ENCODE measurements at regions not wholly inside any gene's neighbourhood (a gene's known extent, or its start where the extent isn't known, plus 50 kb on each side); places are given as distances from the start of the nearest gene placed in this dataset.
"Not testable (repeated sequence)": the region's sequence is repeated elsewhere in the genome, so short reads cannot be mapped to it uniquely, and the experiment has no call there.

DNA sequence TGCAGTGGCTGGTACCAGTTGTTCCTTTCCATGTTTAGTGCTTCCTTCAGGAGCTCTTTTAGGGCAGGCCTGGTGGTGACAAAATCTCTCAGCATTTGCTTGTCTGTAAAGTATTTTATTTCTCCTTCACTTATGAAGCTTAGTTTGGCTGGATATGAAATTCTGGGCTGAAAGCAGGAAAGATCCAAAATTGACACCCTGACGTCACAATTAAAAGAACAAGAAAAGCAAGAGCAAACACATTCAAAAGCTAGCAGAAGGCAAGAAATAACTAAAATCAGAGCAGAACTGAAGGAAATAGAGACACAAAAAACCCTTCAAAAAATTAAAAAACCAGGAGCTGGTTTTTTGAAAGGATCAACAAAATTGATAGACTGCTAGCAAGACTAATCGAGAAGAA is 382.4 kb upstream of the PTCHD4 start:
- CTCF ChIA-PET: interaction anchor here (0.6 kb wide), 1 partner anchor 1391 kb away, joined by 3 read pairs; no protein-coding TSS in a partner anchor
- H3K27me3 Mint-ChIP-seq; intact Hi-C loops (cut with micrococcal nuclease); ATAC-seq; H3K27ac Mint-ChIP-seq; H3K27ac ChIP-seq (ENCODE audit: low read depth, low read length); H3K36me3 ChIP-seq (ENCODE audit: control insufficient read depth in 2 of 3, insufficient read depth in 3 of 3, low read length in 3 of 3); H3K4me3 ChIP-seq (ENCODE audit: low read length); DNase-seq; POLR2A ChIA-PET; H3K27me3 ChIP-seq (ENCODE audit: control insufficient read depth in 2 of 2, insufficient read depth in 2 of 2, low read length in 2 of 2); H3K36me3 Mint-ChIP-seq; H3K4me3 Mint-ChIP-seq; H3K4me1 Mint-ChIP-seq; H3K9me3 ChIP-seq (ENCODE audit: control insufficient read depth in 2 of 3, low read length in 3 of 3); H3K4me1 ChIP-seq (ENCODE audit: control insufficient read depth in 2 of 2, insufficient read depth in 2 of 2, low read length in 2 of 2): not testable (repeated sequence)
- peaks cover 0 to 10% (median 5%) of the 10 kb centered on the region in 11 donors for H3K9me3 Mint-ChIP-seq

GRCh38 chr6:48490658-48491057 is 379.7 kb upstream of the PTCHD4 start:
- H3K4me3 Mint-ChIP-seq: no peak overlapping the region
- H3K4me3 ChIP-seq (ENCODE audit: low read length): no peak overlapping the region
- POLR2A ChIA-PET: no interaction called here

GRCh38 chr6:48486876-48487275 is 375.9 kb upstream of the PTCHD4 start:
- Mint-ChIP-seq H3K27me3 (no peaks in the 10 kb centered on the region), H3K36me3 (no peaks in the 10 kb centered on the region), H3K4me1 (no peaks in the 10 kb centered on the region), H3K27ac (no peak overlapping the region), H3K4me3 (no peak overlapping the region), H3K9me3 (peaks cover 0 to 18% (median 1%) of the 10 kb centered on the region in 11 donors)
- no peak overlapping the region for H3K4me3 ChIP-seq (ENCODE audit: low read length)
- H3K27ac ChIP-seq (ENCODE audit: low read depth, low read length): no peak overlapping the region
- no peaks in the 10 kb centered on the region for H3K9me3 ChIP-seq (ENCODE audit: control insufficient read depth in 2 of 3, low read length in 3 of 3)
- H3K27me3 ChIP-seq (ENCODE audit: control insufficient read depth in 2 of 2, insufficient read depth in 2 of 2, low read length in 2 of 2): no peaks in the 10 kb centered on the region
- no peaks in the 10 kb centered on the region for H3K36me3 ChIP-seq (ENCODE audit: control insufficient read depth in 2 of 3, insufficient read depth in 3 of 3, low read length in 3 of 3)
- ChIA-PET CTCF (no interaction called here), POLR2A (no interaction called here)
- DNase-seq (no peak), ATAC-seq (no peak)
- intact Hi-C loops (cut with micrococcal nuclease): no loop called here
- no peaks in the 10 kb centered on the region for H3K4me1 ChIP-seq (ENCODE audit: control insufficient read depth in 2 of 2, insufficient read depth in 2 of 2, low read length in 2 of 2)

More at GRCh38 chr6:48490658-48491057, 379.7 kb upstream of the PTCHD4 start:
- Histone ChIP-seq H3K27ac (ENCODE audit: low read depth, low read length) (no peak overlapping the region), H3K4me1 (ENCODE audit: control insufficient read depth in 2 of 2, insufficient read depth in 2 of 2, low read length in 2 of 2) (no peaks in the 10 kb centered on the region), H3K27me3 (ENCODE audit: control insufficient read depth in 2 of 2, insufficient read depth in 2 of 2, low read length in 2 of 2) (no peaks in the 10 kb centered on the region), H3K9me3 (ENCODE audit: control insufficient read depth in 2 of 3, low read length in 3 of 3) (no peaks in the 10 kb centered on the region), H3K36me3 (ENCODE audit: control insufficient read depth in 2 of 3, insufficient read depth in 3 of 3, low read length in 3 of 3) (no peaks in the 10 kb centered on the region)
- no peak overlapping the region for H3K27ac Mint-ChIP-seq
- ATAC-seq: no peak
- DNase-seq: no peak
- CTCF ChIA-PET: no interaction called here
- no peaks in the 10 kb centered on the region for H3K4me1 Mint-ChIP-seq
- no peaks in the 10 kb centered on the region for H3K27me3 Mint-ChIP-seq
- peaks cover 0 to 10% (median 4%) of the 10 kb centered on the region in 11 donors for H3K9me3 Mint-ChIP-seq
- intact Hi-C loops (cut with micrococcal nuclease): no loop called here
- H3K36me3 Mint-ChIP-seq: no peaks in the 10 kb centered on the region

GRCh38 chr6:48486373-48486772 is 375.4 kb upstream of the PTCHD4 start:
- DNase-seq (no peak), ATAC-seq (no peak)
- peaks cover 0 to 20% (median 1%) of the 10 kb centered on the region in 11 donors for H3K9me3 Mint-ChIP-seq
- intact Hi-C loops (cut with micrococcal nuclease): no loop called here
- no peaks in the 10 kb centered on the region for H3K36me3 ChIP-seq (ENCODE audit: control insufficient read depth in 2 of 3, insufficient read depth in 3 of 3, low read length in 3 of 3)
- no peaks in the 10 kb centered on the region for H3K4me1 Mint-ChIP-seq
- no peaks in the 10 kb centered on the region for H3K27me3 ChIP-seq (ENCODE audit: control insufficient read depth in 2 of 2, insufficient read depth in 2 of 2, low read length in 2 of 2)
- ChIA-PET POLR2A (no interaction called here), CTCF (no interaction called here)
- no peaks in the 10 kb centered on the region for H3K27me3 Mint-ChIP-seq
- no peak overlapping the region for H3K4me3 Mint-ChIP-seq
- H3K9me3 ChIP-seq (ENCODE audit: control insufficient read depth in 2 of 3, low read length in 3 of 3): no peaks in the 10 kb centered on the region
- no peak overlapping the region for H3K4me3 ChIP-seq (ENCODE audit: low read length)
- H3K4me1 ChIP-seq (ENCODE audit: control insufficient read depth in 2 of 2, insufficient read depth in 2 of 2, low read length in 2 of 2): no peaks in the 10 kb centered on the region
- no peak overlapping the region for H3K27ac ChIP-seq (ENCODE audit: low read depth, low read length)
- no peaks in the 10 kb centered on the region for H3K36me3 Mint-ChIP-seq
- no peak overlapping the region for H3K27ac Mint-ChIP-seq

- H3K9me3 ChIP-seq (ENCODE audit: control insufficient read depth in 2 of 3, low read length in 3 of 3): no peaks in the 10 kb centered on the region
- Mint-ChIP-seq H3K27me3 (no peaks in the 10 kb centered on the region), H3K36me3 (no peaks in the 10 kb centered on the region), H3K4me1 (no peaks in the 10 kb centered on the region), H3K4me3 (no peak overlapping the region), H3K27ac (no peak overlapping the region), H3K9me3 (peaks cover 0 to 36% (median 4%) of the 10 kb centered on the region in 11 donors)
- H3K27ac ChIP-seq (ENCODE audit: low read depth, low read length): no peak overlapping the region
- no peak overlapping the region for H3K4me3 ChIP-seq (ENCODE audit: low read length)
- ATAC-seq (no peak), DNase-seq (no peak)
- intact Hi-C loops (cut with micrococcal nuclease): no loop called here
- no peaks in the 10 kb centered on the region for H3K27me3 ChIP-seq (ENCODE audit: control insufficient read depth in 2 of 2, insufficient read depth in 2 of 2, low read length in 2 of 2)
- no peaks in the 10 kb centered on the region for H3K4me1 ChIP-seq (ENCODE audit: control insufficient read depth in 2 of 2, insufficient read depth in 2 of 2, low read length in 2 of 2)
- ChIA-PET CTCF (no interaction called here), POLR2A (no interaction called here)
- no peaks in the 10 kb centered on the region for H3K36me3 ChIP-seq (ENCODE audit: control insufficient read depth in 2 of 3, insufficient read depth in 3 of 3, low read length in 3 of 3)
Measured at GRCh38 chr6:48476257-48476656, 365.3 kb upstream of the PTCHD4 start.

DNA sequence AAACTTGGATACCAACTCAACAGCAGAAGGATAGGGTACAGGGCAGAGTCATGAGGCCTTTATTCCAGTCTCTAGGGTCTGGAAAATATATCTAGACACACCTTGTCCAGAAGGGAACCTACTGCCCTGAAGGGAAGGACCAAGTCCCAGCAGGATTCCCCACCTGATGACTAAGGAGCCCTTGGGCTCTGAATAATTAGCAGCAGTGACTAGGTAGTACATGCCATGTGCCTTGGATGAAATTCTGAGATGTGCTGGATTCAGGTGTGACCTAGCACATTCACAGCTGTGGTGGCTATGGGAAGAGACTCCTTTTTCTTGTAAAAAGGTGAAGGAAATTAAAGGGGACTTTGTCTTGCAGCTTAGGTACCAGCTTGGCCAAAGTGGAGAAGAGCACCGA is 364.3 kb upstream of the PTCHD4 start:
- no peaks in the 10 kb centered on the region for H3K4me1 Mint-ChIP-seq
- intact Hi-C loops (cut with micrococcal nuclease): no loop called here
- H3K9me3 ChIP-seq (ENCODE audit: control insufficient read depth in 2 of 3, low read length in 3 of 3): no peaks in the 10 kb centered on the region
- POLR2A ChIA-PET: no interaction called here
- no peak overlapping the region for H3K4me3 Mint-ChIP-seq
- no peak overlapping the region for H3K27ac Mint-ChIP-seq
- CTCF ChIA-PET: no interaction called here
- no peaks in the 10 kb centered on the region for H3K36me3 ChIP-seq (ENCODE audit: control insufficient read depth in 2 of 3, insufficient read depth in 3 of 3, low read length in 3 of 3)
- H3K27ac ChIP-seq (ENCODE audit: low read depth, low read length): no peak overlapping the region
- no peaks in the 10 kb centered on the region for H3K36me3 Mint-ChIP-seq
- H3K27me3 ChIP-seq (ENCODE audit: control insufficient read depth in 2 of 2, insufficient read depth in 2 of 2, low read length in 2 of 2): no peaks in the 10 kb centered on the region
- ATAC-seq (no peak), DNase-seq (no peak)
- no peak overlapping the region for H3K4me3 ChIP-seq (ENCODE audit: low read length)
- H3K9me3 Mint-ChIP-seq: peaks cover 0 to 31% (median 3%) of the 10 kb centered on the region in 11 donors
- no peaks in the 10 kb centered on the region for H3K27me3 Mint-ChIP-seq
- no peaks in the 10 kb centered on the region for H3K4me1 ChIP-seq (ENCODE audit: control insufficient read depth in 2 of 2, insufficient read depth in 2 of 2, low read length in 2 of 2)

GRCh38 chr6:48474830-48475229 is 363.8 kb upstream of the PTCHD4 start:
- DNase-seq: no peak
- H3K27me3 ChIP-seq (ENCODE audit: control insufficient read depth in 2 of 2, insufficient read depth in 2 of 2, low read length in 2 of 2): no peaks in the 10 kb centered on the region
- POLR2A ChIA-PET: no interaction called here
- no peak overlapping the region for H3K4me3 Mint-ChIP-seq
- H3K27me3 Mint-ChIP-seq: no peaks in the 10 kb centered on the region
- ATAC-seq: no peak
- no peaks in the 10 kb centered on the region for H3K36me3 ChIP-seq (ENCODE audit: control insufficient read depth in 2 of 3, insufficient read depth in 3 of 3, low read length in 3 of 3)
- intact Hi-C loops (cut with micrococcal nuclease): no loop called here
- no peak overlapping the region for H3K27ac ChIP-seq (ENCODE audit: low read depth, low read length)
- CTCF ChIA-PET: no interaction called here
- H3K4me3 ChIP-seq (ENCODE audit: low read length): no peak overlapping the region
- H3K4me1 ChIP-seq (ENCODE audit: control insufficient read depth in 2 of 2, insufficient read depth in 2 of 2, low read length in 2 of 2): no peaks in the 10 kb centered on the region
- H3K4me1 Mint-ChIP-seq: no peaks in the 10 kb centered on the region
- H3K27ac Mint-ChIP-seq: no peak overlapping the region
- no peaks in the 10 kb centered on the region for H3K36me3 Mint-ChIP-seq
- no peaks in the 10 kb centered on the region for H3K9me3 ChIP-seq (ENCODE audit: control insufficient read depth in 2 of 3, low read length in 3 of 3)
- peaks cover 0 to 34% (median 3%) of the 10 kb centered on the region in 11 donors for H3K9me3 Mint-ChIP-seq
